ENCODE measurements at regions not wholly inside any gene's neighbourhood (a gene's known extent, or its start where the extent isn't known, plus 50 kb on each side); places are given as distances from the start of the nearest gene placed in this dataset.

- TF ChIP-seq EP300 (IDR thresholded peaks at IDR 0.05) (no peak), CTCF (IDR thresholded peaks at IDR 0.05) (no peak)
These were observed 253.8 kb downstream of the TLE3 start for GRCh38 chr15:69843900-69844304.
